ENCODE measurements at regions not wholly inside any gene's neighbourhood (a gene's known extent, or its start where the extent isn't known, plus 50 kb on each side); places are given as distances from the start of the nearest gene placed in this dataset.

- no peak for DNase-seq (ENCODE audit: low spot score)
- intact Hi-C loops (cut with DNase I) = no loop called here
- ATAC-seq = no peak
Measured at GRCh38 chr12:107469011-107469410, 216.6 kb upstream of the PWP1 start.

DNA sequence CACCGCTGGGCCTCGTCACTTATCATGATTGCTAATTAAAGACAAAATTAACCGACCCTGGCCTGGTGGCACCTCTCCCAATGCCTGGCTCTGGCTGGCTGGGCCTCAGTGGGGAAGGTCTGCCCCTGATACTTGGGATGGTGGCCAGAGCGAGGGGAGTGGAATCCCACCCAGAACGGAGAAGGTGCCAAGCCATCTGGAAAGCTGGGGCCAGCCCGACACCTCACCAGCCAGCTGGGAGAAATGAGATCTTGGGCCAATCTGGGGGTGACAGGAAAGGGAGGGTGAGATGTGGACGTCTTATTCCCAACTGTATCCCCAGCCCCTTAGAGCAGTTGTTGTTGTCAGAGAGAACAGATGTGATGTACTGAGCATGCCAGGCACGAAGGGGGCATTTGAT lies 215.0 kb upstream of the PWP1 start:
- DNase-seq (ENCODE audit: low spot score) (no peak), ATAC-seq (peak; percentile 13)
- intact Hi-C loops (cut with DNase I) = no loop called here

- intact Hi-C loops (cut with DNase I) = no loop called here
- no peak for DNase-seq (ENCODE audit: low spot score)
- ATAC-seq = no peak
Measured at GRCh38 chr12:107472308-107472707, 213.3 kb upstream of the PWP1 start.

GRCh38 chr12:107474099-107474498 lies 211.5 kb upstream of the PWP1 start:
- DNase-seq (ENCODE audit: low spot score) (no peak), ATAC-seq (no peak)
- intact Hi-C loops (cut with DNase I) = no loop called here

DNA sequence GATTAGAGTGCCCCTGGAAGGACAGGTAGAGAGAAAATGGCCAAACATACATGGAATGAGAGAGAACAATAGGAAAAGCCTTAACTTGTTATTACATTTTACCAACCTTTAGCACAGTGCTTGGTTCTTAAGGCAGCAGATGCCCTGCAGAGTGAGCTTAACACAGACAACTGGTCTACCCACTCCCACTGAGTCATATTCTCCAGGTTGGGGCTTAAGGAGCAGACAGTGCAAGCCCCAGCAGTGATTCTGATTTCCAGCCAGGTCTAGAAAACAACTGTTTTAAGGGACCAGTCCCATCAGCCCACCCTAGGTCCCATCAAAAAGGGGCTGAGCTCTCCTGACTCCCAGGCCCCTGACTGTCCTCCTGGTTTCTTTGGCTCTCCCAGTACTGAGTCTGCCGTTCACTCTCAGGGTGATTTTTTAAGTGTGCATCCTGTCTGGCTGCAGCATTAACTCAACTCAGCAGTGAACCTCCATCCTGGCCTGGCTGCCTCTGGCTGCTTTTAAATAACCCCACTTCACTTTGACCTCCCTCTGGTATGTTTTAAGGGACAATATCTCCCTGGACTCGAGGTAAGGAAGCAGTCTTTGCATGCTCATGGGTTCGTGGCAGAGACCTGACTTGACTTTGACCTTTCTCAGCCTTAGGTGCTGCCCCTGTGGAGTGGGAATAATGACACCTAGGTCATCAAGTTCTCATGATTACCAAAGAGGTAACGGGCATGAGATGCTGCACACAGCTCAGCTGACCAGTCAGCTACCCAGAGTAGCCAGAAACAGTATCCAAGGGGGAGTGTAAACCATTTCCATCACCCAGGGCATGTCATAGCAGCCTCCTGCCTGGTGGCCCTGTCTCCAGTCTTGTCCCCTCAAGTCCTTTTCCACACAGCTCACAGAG lies 210.7 kb upstream of the PWP1 start:
- no peak for ATAC-seq
- DNase-seq (ENCODE audit: low spot score) = no peak
- intact Hi-C loops (cut with DNase I) = no loop called here

GRCh38 chr12:107475900-107476299 lies 209.7 kb upstream of the PWP1 start:
- ATAC-seq = no peak
- DNase-seq (ENCODE audit: low spot score) = no peak
- intact Hi-C loops (cut with DNase I) = no loop called here

DNA sequence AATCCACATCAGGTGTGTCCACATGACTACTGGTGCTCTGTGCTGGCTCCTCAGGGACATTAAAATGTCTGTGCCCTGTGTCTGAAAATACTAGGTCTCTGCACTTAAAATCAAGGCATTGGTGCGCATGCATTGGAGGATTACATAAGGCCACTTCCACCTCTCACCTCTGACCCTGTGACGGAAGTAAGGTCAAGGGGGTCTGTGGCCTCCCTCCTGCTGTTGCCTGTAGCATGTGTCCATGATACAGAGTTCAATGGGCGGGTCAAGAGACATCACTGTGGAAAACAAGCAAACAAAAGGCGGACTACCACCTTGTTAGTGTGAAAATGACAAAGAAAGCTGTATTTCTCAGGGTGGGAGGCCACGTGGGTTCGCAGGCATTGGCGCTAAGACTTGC lies 208.6 kb upstream of the PWP1 start:
- DNase-seq (ENCODE audit: low spot score) (no peak), ATAC-seq (no peak)
- intact Hi-C loops (cut with DNase I) = no loop called here

DNA sequence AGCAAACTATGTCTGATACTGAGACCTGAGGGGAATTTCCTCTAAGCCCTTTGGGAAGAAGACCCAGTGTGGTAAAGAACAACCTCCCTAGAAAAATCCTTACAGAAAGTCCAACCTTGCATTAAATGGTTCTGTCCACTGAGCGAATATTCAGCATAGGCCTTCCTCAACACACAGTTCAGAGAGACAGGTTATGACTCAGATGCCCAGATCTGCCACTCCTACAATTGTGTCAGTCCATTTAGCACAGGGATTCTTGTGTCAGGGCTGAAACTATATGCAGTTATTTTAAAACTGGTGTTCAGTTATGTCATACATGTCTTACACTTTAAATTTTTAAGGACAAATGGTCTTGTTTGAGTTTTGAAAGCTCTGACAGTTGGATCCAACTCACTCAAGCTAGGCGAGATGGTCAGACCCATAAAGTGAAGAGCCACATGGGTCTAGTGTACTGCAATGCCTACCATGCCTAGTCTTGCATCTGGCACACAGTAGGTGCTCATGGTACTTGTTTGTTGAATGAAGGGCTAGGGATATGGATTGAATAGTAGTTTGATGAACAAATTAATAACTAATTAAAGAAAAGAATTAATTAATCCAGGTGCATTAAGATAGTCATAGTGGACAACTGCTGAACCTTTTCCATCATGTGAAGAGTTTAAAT lies 207.5 kb upstream of the PWP1 start:
- ATAC-seq (no peak), DNase-seq (ENCODE audit: low spot score) (no peak)
- intact Hi-C loops (cut with DNase I) = no loop called here

DNA sequence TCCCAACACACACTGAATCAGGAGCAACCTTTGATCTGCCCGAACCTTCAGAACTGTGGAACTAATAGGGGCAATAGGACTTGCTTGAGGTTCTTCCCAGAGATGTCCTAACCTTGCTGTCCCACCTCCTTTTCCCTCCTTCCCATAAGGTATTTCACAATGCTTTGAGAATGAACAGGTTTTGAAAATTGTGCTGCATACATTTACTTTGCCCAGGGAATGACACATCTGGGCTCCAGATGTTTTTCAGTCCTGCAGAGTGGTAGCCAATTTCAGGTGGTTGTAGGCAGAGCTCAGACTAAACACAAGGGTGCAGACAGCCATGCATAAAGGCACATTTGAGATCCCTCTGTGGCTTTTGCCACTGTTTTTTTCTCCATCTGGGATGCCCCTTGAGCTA lies 206.7 kb upstream of the PWP1 start:
- ATAC-seq (no peak), DNase-seq (ENCODE audit: low spot score) (no peak)
- intact Hi-C loops (cut with DNase I) = no loop called here

DNA sequence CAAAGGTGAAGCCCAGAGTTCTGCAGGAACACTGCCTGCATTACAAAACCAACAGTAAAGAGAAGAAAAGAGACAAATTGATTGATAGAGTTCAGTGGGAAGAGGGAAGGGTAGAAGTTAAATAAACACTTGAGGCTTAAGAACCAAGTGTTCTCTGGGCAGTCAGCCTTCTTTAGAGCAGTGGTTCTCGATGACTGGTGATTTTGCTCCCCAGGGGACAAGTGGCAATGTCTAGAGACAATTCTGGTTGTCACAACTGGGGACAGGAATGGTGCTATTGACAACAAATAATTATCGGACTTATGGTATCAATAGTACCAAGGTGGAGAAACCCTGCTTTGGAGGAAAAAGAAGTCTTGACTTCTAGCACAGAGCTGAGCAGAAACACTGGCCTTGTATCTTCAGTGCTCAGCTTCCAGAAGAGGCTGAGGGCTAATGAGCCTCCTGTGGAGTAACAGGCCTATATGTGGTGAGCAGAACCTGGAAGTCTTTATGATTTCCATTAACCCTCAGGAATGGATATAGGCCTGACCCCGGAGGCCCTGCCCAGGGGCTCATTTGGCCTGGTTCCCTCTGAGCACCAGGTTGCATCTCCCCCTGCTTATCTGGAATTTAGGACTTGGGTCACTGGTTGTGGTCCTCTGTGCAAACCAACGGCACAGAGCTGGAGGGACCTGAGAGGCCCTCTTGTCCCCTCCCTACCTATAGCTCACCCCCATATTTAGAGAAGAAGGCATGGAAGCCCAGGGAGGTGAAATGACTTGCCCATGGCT lies 204.6 kb upstream of the PWP1 start:
- DNase-seq (ENCODE audit: low spot score) (no peak), ATAC-seq (no peak)
- intact Hi-C loops (cut with DNase I) = no loop called here

- no peak for DNase-seq (ENCODE audit: low spot score)
- ATAC-seq = no peak
- intact Hi-C loops (cut with DNase I) = no loop called here
Measured at GRCh38 chr12:107484230-107484629, 201.4 kb upstream of the PWP1 start.

GRCh38 chr12:107484941-107485340 lies 200.7 kb upstream of the PWP1 start:
- DNase-seq (ENCODE audit: low spot score) = no peak
- intact Hi-C loops (cut with DNase I) = no loop called here
- no peak for ATAC-seq

- intact Hi-C loops (cut with DNase I) = no loop called here
- DNase-seq (ENCODE audit: low spot score) (no peak), ATAC-seq (peak; percentile 69)
Measured at GRCh38 chr12:107485731-107486130, 199.9 kb upstream of the PWP1 start.

DNA sequence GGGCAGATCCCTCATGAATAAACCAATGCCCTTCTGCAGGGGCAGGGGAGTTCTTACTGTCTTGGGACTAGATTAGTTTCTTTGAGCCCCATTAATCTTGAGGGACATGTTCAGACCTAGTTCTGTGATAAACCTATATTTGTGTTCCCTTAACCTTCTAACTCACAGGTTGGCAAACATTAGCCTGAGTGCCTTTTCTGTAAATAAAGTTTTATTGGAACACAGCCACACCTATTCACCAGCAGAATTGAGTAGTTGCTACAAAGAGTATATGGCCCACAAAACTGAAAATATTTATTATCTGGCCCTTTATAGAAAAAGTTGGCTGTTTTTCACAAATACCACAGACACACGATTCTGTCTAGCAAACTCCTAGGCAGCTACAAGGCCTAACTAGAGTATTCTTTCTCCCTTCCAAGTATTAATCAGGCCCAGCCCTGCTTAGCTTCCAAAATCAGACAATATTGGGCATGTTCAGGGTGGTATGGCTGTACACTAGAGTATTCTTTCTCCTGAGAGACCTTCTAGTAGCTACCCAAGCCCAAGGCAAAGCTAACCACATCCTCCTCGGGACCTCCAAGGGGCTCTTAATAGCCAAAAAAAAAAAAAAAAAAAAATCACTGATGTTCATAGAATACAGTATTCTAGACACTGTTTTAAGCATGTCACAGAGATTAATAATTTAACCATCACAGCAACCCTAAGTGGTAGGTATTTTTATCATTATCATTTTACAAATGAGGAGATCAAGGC lies 199.3 kb upstream of the PWP1 start:
- intact Hi-C loops (cut with DNase I) = no loop called here
- ATAC-seq (no peak), DNase-seq (ENCODE audit: low spot score) (no peak)

- no peak for ATAC-seq
- intact Hi-C loops (cut with DNase I) = no loop called here
Measured at GRCh38 chr12:107487011-107487680, 198.5 kb upstream of the PWP1 start.

GRCh38 chr12:107488666-107489065 lies 196.9 kb upstream of the PWP1 start:
- intact Hi-C loops (cut with DNase I) = no loop called here
- no peak for DNase-seq (ENCODE audit: low spot score)
- ATAC-seq = no peak

More at GRCh38 chr12:107487011-107487680, 198.5 kb upstream of the PWP1 start:
- no peak for DNase-seq (ENCODE audit: low spot score)

DNA sequence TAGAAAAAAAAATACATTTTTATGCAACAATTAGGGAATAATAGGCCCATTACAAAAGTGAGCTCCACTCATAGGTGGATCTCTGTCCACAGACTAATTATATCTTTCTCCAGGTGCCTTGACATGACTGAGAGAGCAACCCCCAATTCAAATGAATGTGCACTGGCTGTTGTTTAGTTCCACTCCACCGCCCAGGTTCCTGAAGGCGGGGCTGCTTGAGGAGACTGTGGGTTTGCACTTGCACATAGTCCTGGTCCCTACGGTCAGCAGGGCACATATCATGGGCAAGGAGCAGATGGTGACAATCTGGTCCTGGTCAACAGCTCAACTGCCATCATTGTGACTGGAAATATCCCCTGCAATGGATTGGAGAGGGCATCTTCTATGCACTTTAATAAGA lies 195.6 kb upstream of the PWP1 start:
- intact Hi-C loops (cut with DNase I) = no loop called here
- ATAC-seq (no peak), DNase-seq (ENCODE audit: low spot score) (no peak)

- intact Hi-C loops (cut with DNase I) = no loop called here
- ATAC-seq (peak; percentile 69), DNase-seq (ENCODE audit: low spot score) (no peak)
Measured at GRCh38 chr12:107491856-107492255, 193.7 kb upstream of the PWP1 start.

Data from sciatic nerve (tissue), 2 donors.